Thyroid gland (tissue), 4 donors: ENCODE measurements at regions not wholly inside any gene's neighbourhood (a gene's known extent, or its start where the extent isn't known, plus 50 kb on each side); places are given as distances from the start of the nearest gene placed in this dataset.

ENCODE experiments used
- CTCF ChIP-seq, 6 experiments: fragments of 200-600 bp in 3 of 6; fragments of 450-650 bp in 3 of 6; sonication (generic) in 3 of 6; IDR thresholded peaks; one replicate each; pipeline ENCODE4 v1.5.1; 2016 to 2019; ENCODE audit warnings: antibody characterized with exemption in 6 of 6, mild to moderate bottlenecking in 2 of 6, inconsistent platforms in 1 of 6, moderate library complexity in 1 of 6
- POLR2A ChIP-seq, 2 donors: fragments of 450-650 bp; IDR thresholded peaks; one replicate each; pipeline ENCODE4 v1.6.1; 2017; ENCODE audit warnings: antibody characterized with exemption in 2 of 2, mild to moderate bottlenecking in 2 of 2, moderate library complexity in 1 of 2

- TF ChIP-seq POLR2A (IDR thresholded peaks at IDR 0.05) (no peak), CTCF (IDR thresholded peaks at IDR 0.05) (no peak)
Observed at GRCh38 chr2:138219961-138220360, 255.7 kb downstream of the HNMT start.
